ENCODE measurements at regions not wholly inside any gene's neighbourhood (a gene's known extent, or its start where the extent isn't known, plus 50 kb on each side); places are given as distances from the start of the nearest gene placed in this dataset.

DNA sequence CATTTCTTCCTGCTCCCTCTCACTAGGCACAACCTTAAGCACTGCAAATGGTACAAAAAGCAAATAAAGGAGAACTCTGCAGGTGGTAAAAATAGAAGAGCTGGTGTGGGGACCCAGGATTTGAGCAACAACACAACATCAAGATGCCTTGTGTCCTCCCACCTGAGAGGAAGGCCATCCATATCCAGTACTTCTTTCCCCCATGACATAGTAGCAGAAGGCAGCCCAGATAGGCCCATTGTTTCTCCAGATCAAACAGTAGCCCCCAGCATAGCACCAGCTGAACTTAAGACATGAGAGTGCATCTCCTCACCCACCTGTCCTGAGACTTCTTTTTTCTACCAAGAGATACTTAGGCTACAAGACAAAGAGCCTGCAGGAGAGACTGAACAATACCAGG, 180.5 kb downstream of the GOLGA6L6 start:
- TF ChIP-seq EZH2 (IDR thresholded peaks at IDR 0.05; ENCODE audit: borderline replicate concordance, insufficient read depth, low read depth, low read length, poor library complexity, severe bottlenecking): no peak
- TF ChIP-seq, protein P1, sequence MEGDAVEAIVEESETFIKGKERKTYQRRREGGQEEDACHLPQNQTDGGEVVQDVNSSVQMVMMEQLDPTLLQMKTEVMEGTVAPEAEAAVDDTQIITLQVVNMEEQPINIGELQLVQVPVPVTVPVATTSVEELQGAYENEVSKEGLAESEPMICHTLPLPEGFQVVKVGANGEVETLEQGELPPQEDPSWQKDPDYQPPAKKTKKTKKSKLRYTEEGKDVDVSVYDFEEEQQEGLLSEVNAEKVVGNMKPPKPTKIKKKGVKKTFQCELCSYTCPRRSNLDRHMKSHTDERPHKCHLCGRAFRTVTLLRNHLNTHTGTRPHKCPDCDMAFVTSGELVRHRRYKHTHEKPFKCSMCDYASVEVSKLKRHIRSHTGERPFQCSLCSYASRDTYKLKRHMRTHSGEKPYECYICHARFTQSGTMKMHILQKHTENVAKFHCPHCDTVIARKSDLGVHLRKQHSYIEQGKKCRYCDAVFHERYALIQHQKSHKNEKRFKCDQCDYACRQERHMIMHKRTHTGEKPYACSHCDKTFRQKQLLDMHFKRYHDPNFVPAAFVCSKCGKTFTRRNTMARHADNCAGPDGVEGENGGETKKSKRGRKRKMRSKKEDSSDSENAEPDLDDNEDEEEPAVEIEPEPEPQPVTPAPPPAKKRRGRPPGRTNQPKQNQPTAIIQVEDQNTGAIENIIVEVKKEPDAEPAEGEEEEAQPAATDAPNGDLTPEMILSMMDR (IDR thresholded peaks at IDR 0.05): no peak

DNA sequence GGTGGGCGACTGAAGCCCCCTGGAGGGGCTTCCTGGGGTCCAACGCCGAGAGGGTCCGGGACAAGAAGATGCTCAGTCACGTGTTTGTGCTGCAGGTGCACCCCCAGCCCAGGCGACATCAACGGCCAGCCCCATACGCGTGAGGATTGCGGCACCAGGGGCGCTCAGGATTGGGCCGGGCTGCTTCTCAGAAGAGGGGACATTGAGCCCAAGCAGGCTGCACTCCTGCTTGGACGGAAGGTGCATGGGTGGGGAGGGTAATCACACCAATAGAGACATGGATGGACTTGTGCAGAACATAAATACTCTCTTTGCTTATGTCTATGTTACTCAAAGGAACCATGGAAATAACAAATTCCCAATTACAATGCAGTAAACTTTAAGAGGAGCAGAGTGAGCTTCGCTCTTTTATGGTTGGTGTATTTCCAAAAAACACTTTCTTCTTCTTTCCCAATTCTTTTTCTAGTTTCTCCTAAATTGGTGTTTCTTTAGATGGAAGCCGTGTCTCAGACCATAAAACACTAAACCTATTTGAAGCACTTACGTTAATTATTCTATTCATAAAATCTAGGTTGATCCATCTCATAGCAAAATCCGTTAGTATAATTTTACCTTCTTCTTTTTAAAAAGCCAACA, 182.7 kb downstream of the GOLGA6L6 start:
- no peak for ATAC-seq (ENCODE audit: low read depth)
- POLR2A ChIA-PET: no interaction called here

More for the DNA sequence above, 180.5 kb downstream of the GOLGA6L6 start:
- ChIA-PET POLR2A (no interaction called here), CTCF (no interaction called here)
- no peak overlapping the region for H2AFZ ChIP-seq (ENCODE audit: insufficient read depth, low read depth, low read length, poor library complexity, severe bottlenecking)
- H3K4me1 Mint-ChIP-seq: no peaks in the 10 kb centered on the region
- no peak overlapping the region for H3K4me3 Mint-ChIP-seq
- H3K27me3 Mint-ChIP-seq: no peaks in the 10 kb centered on the region
- H3K9ac ChIP-seq (ENCODE audit: low read length): no peak overlapping the region
- DNase-seq: no peak
- H3K4me1 ChIP-seq (ENCODE audit: control insufficient read depth in 2 of 2, insufficient read depth in 2 of 2, low read length in 2 of 2): peaks cover 0 to 5% of the 10 kb centered on the region in 2 donors
- no peak overlapping the region for H3K27ac ChIP-seq (ENCODE audit: low read length in 2 of 2)
- H3K4me2 ChIP-seq (replicated peaks; ENCODE audit: low read depth, low read length, poor library complexity, severe bottlenecking): no peak overlapping the region
- no peaks in the 10 kb centered on the region for H3K36me3 ChIP-seq (replicated peaks in 1 of 2; ENCODE audit: control extremely low read depth in 1 of 2, control insufficient read depth in 1 of 2, extremely low read depth in 1 of 2, insufficient read depth in 2 of 2, low read length in 1 of 2)
- H3K4me3 ChIP-seq (ENCODE audit: control extremely low read depth in 1 of 5, extremely low read depth in 1 of 5, insufficient read depth in 1 of 5, low read depth in 2 of 5, low read length in 4 of 5): no peak overlapping the region
- ATAC-seq (ENCODE audit: low read depth): no peak
- no peaks in the 10 kb centered on the region for H3K9me3 Mint-ChIP-seq (ENCODE audit: insufficient read depth)
- H3K9me3 ChIP-seq (ENCODE audit: control extremely low read depth in 1 of 3, control insufficient read depth in 2 of 3, insufficient read depth in 1 of 3, low read length in 2 of 3): peaks cover 0 to 14% (median 0%) of the 10 kb centered on the region in 3 donors
- peaks cover 0 to 9% (median 2%) of the 10 kb centered on the region in 4 experiments for H3K27me3 ChIP-seq (replicated peaks in 1 of 4; ENCODE audit: control extremely low read depth in 1 of 4, control insufficient read depth in 3 of 4, insufficient read depth in 4 of 4, low read length in 3 of 4)
- no peak overlapping the region for H3K27ac Mint-ChIP-seq
- H3K79me2 ChIP-seq (ENCODE audit: control insufficient read depth, insufficient read depth, low read length): no peaks in the 10 kb centered on the region
- intact Hi-C loops (cut with micrococcal nuclease): no loop called here
- H4K20me1 ChIP-seq (ENCODE audit: control insufficient read depth, insufficient read depth, low read length, poor library complexity, severe bottlenecking): no peaks in the 10 kb centered on the region

More for the DNA sequence above, 182.7 kb downstream of the GOLGA6L6 start:
- H3K79me2 ChIP-seq (ENCODE audit: control insufficient read depth, insufficient read depth, low read length): no peaks in the 10 kb centered on the region
- no peak overlapping the region for H3K4me2 ChIP-seq (replicated peaks; ENCODE audit: low read depth, low read length, poor library complexity, severe bottlenecking)
- Mint-ChIP-seq H3K27ac (no peak overlapping the region), H3K27me3 (no peaks in the 10 kb centered on the region), H3K4me1 (no peaks in the 10 kb centered on the region), H3K4me3 (no peak overlapping the region), H3K9me3 (ENCODE audit: insufficient read depth) (no peaks in the 10 kb centered on the region)
- CTCF ChIA-PET: no interaction called here
- H3K4me3 ChIP-seq (ENCODE audit: control extremely low read depth in 1 of 5, extremely low read depth in 1 of 5, insufficient read depth in 1 of 5, low read depth in 2 of 5, low read length in 4 of 5): no peak overlapping the region
- no peaks in the 10 kb centered on the region for H4K20me1 ChIP-seq (ENCODE audit: control insufficient read depth, insufficient read depth, low read length, poor library complexity, severe bottlenecking)
- WGBS (ENCODE audit: insufficient coverage): 95% methylated on average over 13 of the region's 17 CpGs
- intact Hi-C loops (cut with micrococcal nuclease): no loop called here
- peaks cover 0 to 5% of the 10 kb centered on the region in 2 donors for H3K4me1 ChIP-seq (ENCODE audit: control insufficient read depth in 2 of 2, insufficient read depth in 2 of 2, low read length in 2 of 2)
- H3K9me3 ChIP-seq (ENCODE audit: control extremely low read depth in 1 of 3, control insufficient read depth in 2 of 3, insufficient read depth in 1 of 3, low read length in 2 of 3): peaks cover 0 to 18% (median 0%) of the 10 kb centered on the region in 3 donors
- no peaks in the 10 kb centered on the region for H3K36me3 ChIP-seq (replicated peaks in 1 of 2; ENCODE audit: control extremely low read depth in 1 of 2, control insufficient read depth in 1 of 2, extremely low read depth in 1 of 2, insufficient read depth in 2 of 2, low read length in 1 of 2)
- TF ChIP-seq EZH2 (IDR thresholded peaks at IDR 0.05; ENCODE audit: borderline replicate concordance, insufficient read depth, low read depth, low read length, poor library complexity, severe bottlenecking): no peak
- TF ChIP-seq, protein P1 (IDR thresholded peaks at IDR 0.05): no peak
- H3K27me3 ChIP-seq (replicated peaks in 1 of 4; ENCODE audit: control extremely low read depth in 1 of 4, control insufficient read depth in 3 of 4, insufficient read depth in 4 of 4, low read length in 3 of 4): peaks cover 0 to 9% (median 2%) of the 10 kb centered on the region in 4 experiments
- H2AFZ ChIP-seq (ENCODE audit: insufficient read depth, low read depth, low read length, poor library complexity, severe bottlenecking): no peak overlapping the region
- no peak overlapping the region for H3K27ac ChIP-seq (ENCODE audit: low read length in 2 of 2)
- H3K9ac ChIP-seq (ENCODE audit: low read length): no peak overlapping the region
- DNase-seq: no peak
